ENCODE measurements at regions not wholly inside any gene's neighbourhood (a gene's known extent, or its start where the extent isn't known, plus 50 kb on each side); places are given as distances from the start of the nearest gene placed in this dataset.

- no peak overlapping the region for H2AFZ ChIP-seq (ENCODE audit: low read depth, low read length)
- H3K27me3 ChIP-seq (ENCODE audit: low read depth, low read length), result no peaks in the 10 kb centered on the region
- H3K9ac ChIP-seq (ENCODE audit: low read length), result no peak overlapping the region
- no peak overlapping the region for H3K4me2 ChIP-seq (ENCODE audit: low read length)
- H3K79me2 ChIP-seq (ENCODE audit: low read length), result no peaks in the 10 kb centered on the region
- H3K9me3 ChIP-seq (ENCODE audit: insufficient read depth, low read length), result no peaks in the 10 kb centered on the region
- no peak overlapping the region for H3K4me3 ChIP-seq (ENCODE audit: low read length)
- H3K4me1 ChIP-seq (ENCODE audit: low read length), result peaks cover 8% of the 10 kb centered on the region; the same call in 1 of the 2 replicates
- no peaks in the 10 kb centered on the region for H4K20me1 ChIP-seq (ENCODE audit: insufficient read depth, low read length)
- no peak for TF ChIP-seq EZH2phosphoT487 (IDR thresholded peaks at IDR 0.05; ENCODE audit: low read depth)
- TF ChIP-seq, protein P1, sequence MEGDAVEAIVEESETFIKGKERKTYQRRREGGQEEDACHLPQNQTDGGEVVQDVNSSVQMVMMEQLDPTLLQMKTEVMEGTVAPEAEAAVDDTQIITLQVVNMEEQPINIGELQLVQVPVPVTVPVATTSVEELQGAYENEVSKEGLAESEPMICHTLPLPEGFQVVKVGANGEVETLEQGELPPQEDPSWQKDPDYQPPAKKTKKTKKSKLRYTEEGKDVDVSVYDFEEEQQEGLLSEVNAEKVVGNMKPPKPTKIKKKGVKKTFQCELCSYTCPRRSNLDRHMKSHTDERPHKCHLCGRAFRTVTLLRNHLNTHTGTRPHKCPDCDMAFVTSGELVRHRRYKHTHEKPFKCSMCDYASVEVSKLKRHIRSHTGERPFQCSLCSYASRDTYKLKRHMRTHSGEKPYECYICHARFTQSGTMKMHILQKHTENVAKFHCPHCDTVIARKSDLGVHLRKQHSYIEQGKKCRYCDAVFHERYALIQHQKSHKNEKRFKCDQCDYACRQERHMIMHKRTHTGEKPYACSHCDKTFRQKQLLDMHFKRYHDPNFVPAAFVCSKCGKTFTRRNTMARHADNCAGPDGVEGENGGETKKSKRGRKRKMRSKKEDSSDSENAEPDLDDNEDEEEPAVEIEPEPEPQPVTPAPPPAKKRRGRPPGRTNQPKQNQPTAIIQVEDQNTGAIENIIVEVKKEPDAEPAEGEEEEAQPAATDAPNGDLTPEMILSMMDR (IDR thresholded peaks at IDR 0.05; ENCODE audit: low read depth, low read length), result no peak
- H3K36me3 ChIP-seq (replicated peaks; ENCODE audit: low read depth, low read length), result no peaks in the 10 kb centered on the region
- no peak overlapping the region for H3K27ac ChIP-seq (ENCODE audit: low read length)
Observed at GRCh38 chr2:34734662-34735061, 1135.6 kb upstream of the FAM98A start.

- H3K9ac ChIP-seq (ENCODE audit: low read length), result no peak overlapping the region
- H3K27me3 ChIP-seq (ENCODE audit: low read depth, low read length), result no peaks in the 10 kb centered on the region
- H3K36me3 ChIP-seq (replicated peaks; ENCODE audit: low read depth, low read length), result no peaks in the 10 kb centered on the region
- H3K27ac ChIP-seq (ENCODE audit: low read length), result no peak overlapping the region
- no peak for TF ChIP-seq EZH2phosphoT487 (IDR thresholded peaks at IDR 0.05; ENCODE audit: low read depth)
- TF ChIP-seq, protein P1 (IDR thresholded peaks at IDR 0.05; ENCODE audit: low read depth, low read length), result no peak
- H3K79me2 ChIP-seq (ENCODE audit: low read length), result no peaks in the 10 kb centered on the region
- H3K4me3 ChIP-seq (ENCODE audit: low read length), result no peak overlapping the region
- H3K4me1 ChIP-seq (ENCODE audit: low read length), result peaks cover 8% of the 10 kb centered on the region; the same call in 1 of the 2 replicates
- no peaks in the 10 kb centered on the region for H4K20me1 ChIP-seq (ENCODE audit: insufficient read depth, low read length)
- H2AFZ ChIP-seq (ENCODE audit: low read depth, low read length), result no peak overlapping the region
- no peaks in the 10 kb centered on the region for H3K9me3 ChIP-seq (ENCODE audit: insufficient read depth, low read length)
- H3K4me2 ChIP-seq (ENCODE audit: low read length), result no peak overlapping the region
Observed at GRCh38 chr2:34734042-34734441, 1134.9 kb upstream of the FAM98A start.

- Histone ChIP-seq H3K27ac (ENCODE audit: low read length) (no peak overlapping the region), H3K9ac (ENCODE audit: low read length) (no peak overlapping the region), H3K27me3 (ENCODE audit: low read depth, low read length) (no peaks in the 10 kb centered on the region), H3K9me3 (ENCODE audit: insufficient read depth, low read length) (no peaks in the 10 kb centered on the region), H2AFZ (ENCODE audit: low read depth, low read length) (no peak overlapping the region), H4K20me1 (ENCODE audit: insufficient read depth, low read length) (no peaks in the 10 kb centered on the region), H3K4me2 (ENCODE audit: low read length) (no peak overlapping the region), H3K79me2 (ENCODE audit: low read length) (no peaks in the 10 kb centered on the region), H3K4me1 (ENCODE audit: low read length) (peaks cover 5% of the 10 kb centered on the region; the same call in 1 of the 2 replicates), H3K36me3 (replicated peaks; ENCODE audit: low read depth, low read length) (no peaks in the 10 kb centered on the region), H3K4me3 (ENCODE audit: low read length) (no peak overlapping the region)
- no peak for TF ChIP-seq EZH2phosphoT487 (IDR thresholded peaks at IDR 0.05; ENCODE audit: low read depth)
- TF ChIP-seq, protein P1 (IDR thresholded peaks at IDR 0.05; ENCODE audit: low read depth, low read length), result no peak
Observed at GRCh38 chr2:34731292-34731691, 1132.2 kb upstream of the FAM98A start.

DNA sequence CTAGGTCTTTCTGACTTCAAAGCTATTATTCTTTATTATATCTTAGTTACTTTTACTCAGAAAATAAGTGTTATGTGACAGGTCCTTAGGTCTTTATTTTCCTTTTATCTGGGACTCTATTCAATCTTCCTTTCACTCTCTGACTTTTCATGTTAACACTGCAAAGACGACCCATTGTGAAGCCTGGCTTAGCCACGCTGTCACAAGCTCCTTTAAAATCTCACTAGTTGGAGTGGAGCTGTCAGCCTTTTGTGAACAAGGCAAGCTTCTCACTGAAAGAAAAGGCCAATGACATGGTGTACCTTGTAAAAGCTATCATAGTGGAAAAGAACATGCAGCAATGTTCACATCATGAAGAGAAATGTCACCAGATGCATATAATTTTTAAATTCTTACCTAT is 1130.7 kb upstream of the FAM98A start:
- TF ChIP-seq EZH2phosphoT487 (IDR thresholded peaks at IDR 0.05; ENCODE audit: low read depth), result no peak
- TF ChIP-seq, protein P1 (IDR thresholded peaks at IDR 0.05; ENCODE audit: low read depth, low read length), result no peak
- Histone ChIP-seq H3K9ac (ENCODE audit: low read length) (no peak overlapping the region), H3K79me2 (ENCODE audit: low read length) (no peaks in the 10 kb centered on the region), H3K4me1 (ENCODE audit: low read length) (peaks cover 5% of the 10 kb centered on the region; the same call in 1 of the 2 replicates), H2AFZ (ENCODE audit: low read depth, low read length) (no peak overlapping the region), H3K4me3 (ENCODE audit: low read length) (no peak overlapping the region), H3K36me3 (replicated peaks; ENCODE audit: low read depth, low read length) (no peaks in the 10 kb centered on the region), H3K9me3 (ENCODE audit: insufficient read depth, low read length) (no peaks in the 10 kb centered on the region), H4K20me1 (ENCODE audit: insufficient read depth, low read length) (no peaks in the 10 kb centered on the region), H3K27me3 (ENCODE audit: low read depth, low read length) (no peaks in the 10 kb centered on the region), H3K4me2 (ENCODE audit: low read length) (no peak overlapping the region), H3K27ac (ENCODE audit: low read length) (no peak overlapping the region)

All from OCI-LY3 (cell line).